Testis (tissue), 2 donors: ENCODE measurements at regions not wholly inside any gene's neighbourhood (a gene's known extent, or its start where the extent isn't known, plus 50 kb on each side); places are given as distances from the start of the nearest gene placed in this dataset.

Experiments used
- CTCF ChIP-seq, 3 experiments: fragments of 450-650 bp in 2 of 3; fragments of 200-600 bp in 1 of 3; sonication (generic) in 1 of 3; IDR thresholded peaks; one replicate each; pipeline ENCODE4 v1.5.1; 2016 to 2019; ENCODE audit warnings: antibody characterized with exemption in 3 of 3, mild to moderate bottlenecking in 2 of 3, moderate library complexity in 1 of 3
- POLR2A ChIP-seq: fragments of 450-650 bp; IDR thresholded peaks from one replicate; pipeline ENCODE4 v1.6.1; 2017; ENCODE audit warnings: antibody characterized with exemption, mild to moderate bottlenecking, moderate library complexity

- TF ChIP-seq CTCF (IDR thresholded peaks at IDR 0.05) (no peak), POLR2A (no peak)
Observed at GRCh38 chr12:126807312-126807865, 1459.6 kb upstream of the TMEM132C start.
